Mesendoderm (in vitro differentiated cells): ENCODE measurements at regions not wholly inside any gene's neighbourhood (a gene's known extent, or its start where the extent isn't known, plus 50 kb on each side); places are given as distances from the start of the nearest gene placed in this dataset.

Experiments used
- DNase-seq: peaks from one replicate; pipeline ENCODE4 v3.0.0; 2013
- H2AK5ac ChIP-seq: 2 replicates; pipeline ENCODE4 v1.6.1; 2013; ENCODE audit warnings: low read length, inconsistent platforms
- H2BK120ac ChIP-seq: 2 replicates; pipeline ENCODE4 v1.6.1; 2013; ENCODE audit warnings: low read depth, mild to moderate bottlenecking, low read length, moderate library complexity, mixed read lengths
- H2BK15ac ChIP-seq: replicated peaks from 2 replicates; pipeline ENCODE4 v1.6.1; 2013; ENCODE audit warnings: low read depth, mild to moderate bottlenecking, moderate library complexity
- H2BK5ac ChIP-seq: 2 replicates; pipeline ENCODE4 v1.6.1; 2013; ENCODE audit warnings: low read length, inconsistent platforms
- H3K18ac ChIP-seq: 2 replicates; pipeline ENCODE4 v1.6.1; 2013; ENCODE audit warnings: mild to moderate bottlenecking, low read length, mixed read lengths
- H3K23ac ChIP-seq: one replicate; pipeline ENCODE4 v1.6.1; 2013; ENCODE audit warnings: low read length
- H3K27ac ChIP-seq: 2 replicates; pipeline ENCODE4 v1.5.1; 2013; ENCODE audit warnings: low read depth, mild to moderate bottlenecking, inconsistent platforms, low read length, moderate library complexity
- H3K27me3 ChIP-seq: 2 replicates; pipeline ENCODE4 v1.6.1; 2013; ENCODE audit warnings: low read length, control low read depth, mild to moderate bottlenecking, inconsistent platforms; ENCODE audit not compliant: insufficient read depth, poor library complexity
- H3K36me3 ChIP-seq: 2 replicates; pipeline ENCODE4 v1.6.1; 2013; ENCODE audit warnings: low read length, inconsistent platforms; ENCODE audit not compliant: control insufficient read depth, insufficient read depth
- H3K4ac ChIP-seq: one replicate; pipeline ENCODE4 v1.6.1; 2013; ENCODE audit warnings: low read depth, mild to moderate bottlenecking, low read length, moderate library complexity
- H3K4me1 ChIP-seq: 2 replicates; pipeline ENCODE4 v1.6.1; 2013; ENCODE audit warnings: low read depth, low read length, inconsistent platforms; ENCODE audit not compliant: control insufficient read depth
- H3K4me2 ChIP-seq: 2 replicates; pipeline ENCODE4 v1.6.1; 2013; ENCODE audit warnings: low read length
- H3K4me3 ChIP-seq: 2 replicates; pipeline ENCODE4 v1.5.1; 2013; ENCODE audit warnings: mild to moderate bottlenecking, low read length
- H3K56ac ChIP-seq: one replicate; pipeline ENCODE4 v1.6.1; 2013; ENCODE audit warnings: low read length
- H3K79me1 ChIP-seq: 2 replicates; pipeline ENCODE4 v1.6.1; 2013; ENCODE audit warnings: low read length, inconsistent platforms
- H3K79me2 ChIP-seq: 2 replicates; pipeline ENCODE4 v1.6.1; 2013; ENCODE audit warnings: mild to moderate bottlenecking, low read length; ENCODE audit not compliant: control insufficient read depth, insufficient read depth
- H3K9ac ChIP-seq: 2 replicates; pipeline ENCODE4 v1.6.1; 2013; ENCODE audit warnings: low read length, inconsistent platforms
- H4K5ac ChIP-seq: one replicate; pipeline ENCODE4 v1.6.1; 2013; ENCODE audit warnings: low read length
- H4K8ac ChIP-seq: one replicate; pipeline ENCODE4 v1.6.1; 2013; ENCODE audit warnings: low read depth, mild to moderate bottlenecking, control low read depth, low read length, moderate library complexity
- WGBS: extraction: QIAGEN DNeasy Blood & Tissue Kit; methylation state at CpG from one replicate; pipeline ENCODE4 v1.1.7; 2013; ENCODE audit warnings: low lambda C conversion rate, missing lambda C conversion rate; ENCODE audit not compliant: insufficient coverage; ENCODE audit errors: extremely low coverage; 5-methylcytosine and 5-hydroxymethylcytosine counted together

- Histone ChIP-seq H3K18ac (peak overlapping the region; percentile 60), H3K79me2 (no peaks in the 10 kb centered on the region), H2BK5ac (no peak overlapping the region), H3K4ac (no peak overlapping the region), H4K5ac (no peak overlapping the region), H3K9ac (no peak overlapping the region), H2BK15ac (no peak overlapping the region), H2BK120ac (no peak overlapping the region), H2AK5ac (no peak overlapping the region), H3K27ac (no peak overlapping the region), H3K36me3 (no peaks in the 10 kb centered on the region), H4K8ac (no peak overlapping the region), H3K79me1 (no peaks in the 10 kb centered on the region), H3K27me3 (no peaks in the 10 kb centered on the region), H3K4me2 (no peak overlapping the region), H3K56ac (no peak overlapping the region), H3K4me3 (no peak overlapping the region), H3K4me1 (no peaks in the 10 kb centered on the region), H3K23ac (no peak overlapping the region)
- DNase-seq: peak; percentile 3
- WGBS: no CpG with 5 or more reads among the region's 9 CpGs
Measured at GRCh38 chr16:64532691-64533090, 589.2 kb downstream of the CDH11 start.

GRCh38 chr16:64532117-64532516 is 589.7 kb downstream of the CDH11 start:
- no peaks in the 10 kb centered on the region for H3K27me3 ChIP-seq
- H3K23ac ChIP-seq: no peak overlapping the region
- no peaks in the 10 kb centered on the region for H3K36me3 ChIP-seq
- no peak overlapping the region for H3K56ac ChIP-seq
- no peak overlapping the region for H3K4me2 ChIP-seq
- H4K8ac ChIP-seq: no peak overlapping the region
- no peak overlapping the region for H3K4ac ChIP-seq
- H4K5ac ChIP-seq: no peak overlapping the region
- no CpG with 5 or more reads among the region's 3 CpGs for WGBS
- H3K9ac ChIP-seq: no peak overlapping the region
- DNase-seq: no peak
- no peak overlapping the region for H3K4me3 ChIP-seq
- no peak overlapping the region for H3K18ac ChIP-seq
- no peak overlapping the region for H2BK120ac ChIP-seq
- H3K4me1 ChIP-seq: no peaks in the 10 kb centered on the region
- H3K27ac ChIP-seq: no peak overlapping the region
- no peak overlapping the region for H2BK5ac ChIP-seq
- H3K79me2 ChIP-seq: no peaks in the 10 kb centered on the region
- no peak overlapping the region for H2BK15ac ChIP-seq
- no peaks in the 10 kb centered on the region for H3K79me1 ChIP-seq
- no peak overlapping the region for H2AK5ac ChIP-seq

GRCh38 chr16:64531401-64531800 is 590.5 kb downstream of the CDH11 start:
- Histone ChIP-seq H3K4me3 (no peak overlapping the region), H3K79me2 (no peaks in the 10 kb centered on the region), H3K9ac (no peak overlapping the region), H2BK15ac (no peak overlapping the region), H3K4me2 (no peak overlapping the region), H3K36me3 (no peaks in the 10 kb centered on the region), H4K8ac (no peak overlapping the region), H4K5ac (no peak overlapping the region), H3K27ac (no peak overlapping the region), H3K79me1 (no peaks in the 10 kb centered on the region), H3K27me3 (no peaks in the 10 kb centered on the region), H3K56ac (no peak overlapping the region), H3K4me1 (no peaks in the 10 kb centered on the region), H2BK120ac (no peak overlapping the region), H3K18ac (no peak overlapping the region), H3K23ac (no peak overlapping the region), H2BK5ac (no peak overlapping the region), H2AK5ac (no peak overlapping the region), H3K4ac (peak overlapping the region; percentile 16)
- no peak for DNase-seq
- no CpG with 5 or more reads among the region's 3 CpGs for WGBS

GRCh38 chr16:64522548-64522947 is 599.3 kb downstream of the CDH11 start:
- Histone ChIP-seq H2BK120ac (no peak overlapping the region), H3K79me1 (no peaks in the 10 kb centered on the region), H3K18ac (no peak overlapping the region), H3K27me3 (no peaks in the 10 kb centered on the region), H4K5ac (no peak overlapping the region), H3K23ac (no peak overlapping the region), H3K27ac (no peak overlapping the region), H3K79me2 (no peaks in the 10 kb centered on the region), H2BK5ac (no peak overlapping the region), H4K8ac (no peak overlapping the region), H2BK15ac (no peak overlapping the region), H2AK5ac (no peak overlapping the region), H3K4ac (no peak overlapping the region), H3K36me3 (no peaks in the 10 kb centered on the region), H3K4me1 (no peaks in the 10 kb centered on the region), H3K4me3 (no peak overlapping the region), H3K9ac (no peak overlapping the region), H3K4me2 (no peak overlapping the region), H3K56ac (no peak overlapping the region)
- DNase-seq: no peak

- no peak for DNase-seq
- no CpG with 5 or more reads among the region's 2 CpGs for WGBS
- Histone ChIP-seq H4K8ac (no peak overlapping the region), H2AK5ac (no peak overlapping the region), H3K79me1 (no peaks in the 10 kb centered on the region), H3K23ac (no peak overlapping the region), H3K79me2 (no peaks in the 10 kb centered on the region), H3K4me1 (no peaks in the 10 kb centered on the region), H3K9ac (no peak overlapping the region), H3K4me2 (no peak overlapping the region), H3K4ac (no peak overlapping the region), H3K36me3 (no peaks in the 10 kb centered on the region), H2BK15ac (no peak overlapping the region), H3K18ac (no peak overlapping the region), H3K27me3 (no peaks in the 10 kb centered on the region), H2BK5ac (no peak overlapping the region), H4K5ac (no peak overlapping the region), H3K4me3 (no peak overlapping the region), H3K56ac (no peak overlapping the region), H2BK120ac (no peak overlapping the region), H3K27ac (no peak overlapping the region)
Measured at GRCh38 chr16:64513871-64514270, 608.0 kb downstream of the CDH11 start.

- Histone ChIP-seq H3K79me1 (no peaks in the 10 kb centered on the region), H2BK15ac (no peak overlapping the region), H3K4me3 (no peak overlapping the region), H3K4me2 (no peak overlapping the region), H3K56ac (no peak overlapping the region), H2BK5ac (no peak overlapping the region), H4K5ac (no peak overlapping the region), H3K4ac (no peak overlapping the region), H4K8ac (no peak overlapping the region), H3K4me1 (no peaks in the 10 kb centered on the region), H3K23ac (no peak overlapping the region), H3K27ac (no peak overlapping the region), H3K36me3 (no peaks in the 10 kb centered on the region), H2BK120ac (no peak overlapping the region), H3K27me3 (no peaks in the 10 kb centered on the region), H2AK5ac (no peak overlapping the region), H3K18ac (no peak overlapping the region), H3K9ac (no peak overlapping the region), H3K79me2 (no peaks in the 10 kb centered on the region)
- no CpG with 5 or more reads among the region's 2 CpGs for WGBS
- DNase-seq: peak; percentile 88
Measured at GRCh38 chr16:64507240-64508024, 614.4 kb downstream of the CDH11 start.
